NCI-H345 treated with DMSO at 0.1 percent for 48 hours (cell line): ENCODE measurements at regions not wholly inside any gene's neighbourhood (a gene's known extent, or its start where the extent isn't known, plus 50 kb on each side); places are given as distances from the start of the nearest gene placed in this dataset.

Experiments
- DNase-seq: peaks from one replicate; lab custom pipeline; 2025; ENCODE audit not compliant: unreplicated experiment; lab: John Stamatoyannopoulos, UW

DNA sequence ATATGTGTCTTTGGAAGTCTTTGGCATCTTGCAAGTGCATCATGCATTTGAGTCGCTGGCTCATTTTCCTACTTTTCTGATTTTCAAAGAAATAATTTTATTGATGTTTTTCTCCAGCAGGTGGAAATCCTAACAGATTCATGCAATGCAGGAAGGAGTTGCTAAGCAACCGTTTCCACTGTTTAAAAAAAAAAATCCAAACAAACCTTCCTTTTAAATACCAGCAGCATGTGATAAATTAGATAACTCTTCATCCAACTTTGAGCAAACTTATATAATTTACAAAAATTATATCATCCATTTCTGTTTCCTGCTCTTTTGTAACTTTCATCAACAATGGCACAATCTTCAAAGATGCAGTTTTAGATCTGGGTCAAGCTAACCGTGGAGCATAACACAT lies 364.1 kb downstream of the MFSD1 start:
- no peak for DNase-seq

DNA sequence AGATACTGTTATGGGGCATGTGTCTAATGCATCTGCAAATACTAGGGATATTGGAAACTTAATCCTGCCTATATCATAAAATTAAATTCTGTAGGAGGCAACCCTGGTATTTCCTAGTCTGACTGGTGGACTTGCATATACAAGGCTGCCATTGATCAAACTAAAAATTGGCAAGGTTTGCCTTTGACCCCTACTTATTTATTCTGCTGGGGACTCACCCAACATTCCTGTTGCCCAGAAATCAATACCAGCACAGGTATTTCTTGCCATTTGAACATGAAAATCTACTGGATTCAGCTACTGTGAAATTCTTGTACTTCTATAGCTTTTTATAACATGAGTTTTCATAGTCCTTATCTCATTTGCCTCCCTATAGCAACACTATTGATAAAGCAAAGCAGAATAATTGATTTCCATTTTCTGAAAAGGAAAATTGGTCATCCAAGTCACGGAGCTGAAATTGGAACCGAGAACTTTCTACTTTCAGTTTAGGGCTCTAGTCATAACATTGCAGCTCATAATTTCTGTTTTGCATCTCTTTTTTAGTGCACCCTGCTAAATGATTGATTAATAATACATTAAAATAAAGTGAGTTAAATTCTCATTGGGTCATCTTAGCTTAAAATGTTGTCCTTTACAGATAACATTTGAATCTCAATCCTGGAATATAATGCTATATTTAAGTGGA lies 365.2 kb downstream of the MFSD1 start:
- no peak for DNase-seq

DNA sequence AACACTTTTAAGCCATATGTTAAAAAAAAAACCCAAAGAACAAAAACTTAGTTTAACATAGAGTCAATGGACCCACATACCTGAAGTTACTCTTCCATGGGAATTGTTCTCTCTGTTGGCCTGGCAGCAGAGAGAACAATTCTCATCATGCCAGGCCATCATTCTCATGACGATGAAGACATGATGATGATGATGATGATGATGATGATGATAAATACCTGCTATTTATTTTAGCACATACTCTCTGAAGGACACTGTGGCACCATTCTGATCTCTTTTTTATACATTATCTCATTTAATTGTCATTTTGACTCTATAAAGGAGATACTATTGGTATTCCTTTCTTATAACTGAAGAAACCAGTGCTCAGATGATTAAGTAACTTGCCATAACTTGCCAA lies 366.9 kb downstream of the MFSD1 start:
- no peak for DNase-seq

DNA sequence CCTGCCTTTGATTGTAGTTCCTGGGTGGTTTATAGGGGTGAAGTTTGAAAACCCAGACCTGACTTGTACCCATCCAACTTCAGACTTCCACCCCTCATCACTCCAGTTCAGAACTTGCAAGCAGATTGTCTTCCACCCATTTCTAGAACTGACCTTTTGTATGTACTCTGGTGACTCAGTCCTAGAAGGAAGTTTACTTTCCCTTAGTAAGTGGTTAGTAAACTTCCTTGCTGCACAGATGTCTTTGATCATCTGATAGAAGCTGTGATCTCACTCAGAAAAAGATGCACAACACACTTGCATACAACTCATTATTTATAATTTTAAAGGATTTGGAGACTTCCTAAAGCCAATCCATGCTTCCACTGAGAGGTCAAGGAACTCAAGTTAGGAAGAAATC lies 368.0 kb downstream of the MFSD1 start:
- DNase-seq, result no peak

DNA sequence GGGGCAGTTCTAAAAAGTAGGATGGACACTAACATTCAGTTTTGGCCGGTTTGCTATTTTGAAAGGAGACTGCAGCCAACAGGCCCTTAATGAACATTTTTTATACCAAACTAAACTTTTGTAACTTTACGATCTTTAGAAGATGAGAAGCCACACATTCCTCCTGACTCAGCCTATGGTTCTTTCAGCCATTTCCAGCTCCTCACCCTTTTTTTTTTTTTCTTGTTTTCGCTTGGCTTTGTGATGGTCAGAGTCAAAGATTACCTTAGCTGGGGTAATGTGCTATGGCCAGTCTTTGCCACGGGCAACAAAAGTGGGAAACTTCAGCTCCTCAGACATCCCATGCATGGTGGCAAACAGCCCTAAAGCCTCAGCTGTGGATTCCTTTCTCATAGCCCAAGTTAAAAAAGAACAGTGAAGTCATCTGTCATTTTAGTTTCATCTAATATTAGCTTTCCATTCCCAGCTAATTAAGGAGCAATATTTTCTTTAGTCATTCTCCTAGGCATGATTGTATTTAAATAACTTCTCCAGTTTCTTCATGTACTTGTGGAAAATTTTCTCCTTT lies 368.7 kb downstream of the MFSD1 start:
- no peak for DNase-seq

DNA sequence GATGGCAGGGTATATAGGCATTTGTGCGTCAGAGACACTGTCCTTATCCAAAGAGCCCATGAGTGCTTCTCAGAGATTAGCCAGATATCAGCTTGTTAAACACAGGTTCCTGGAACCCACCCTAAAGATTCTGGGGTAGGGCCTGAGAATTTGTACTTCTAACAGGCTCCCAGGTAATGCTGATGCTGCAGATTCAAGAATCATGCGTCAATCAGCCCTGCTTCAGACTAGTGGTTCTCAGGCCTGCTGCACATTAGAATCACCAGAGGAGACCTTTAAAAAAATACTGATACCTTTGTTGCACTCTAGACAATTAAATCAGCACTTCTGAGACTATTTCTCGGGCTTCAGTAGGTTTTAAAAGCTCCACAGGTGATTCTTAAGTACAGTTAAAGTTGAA lies 369.5 kb downstream of the MFSD1 start:
- no peak for DNase-seq

DNA sequence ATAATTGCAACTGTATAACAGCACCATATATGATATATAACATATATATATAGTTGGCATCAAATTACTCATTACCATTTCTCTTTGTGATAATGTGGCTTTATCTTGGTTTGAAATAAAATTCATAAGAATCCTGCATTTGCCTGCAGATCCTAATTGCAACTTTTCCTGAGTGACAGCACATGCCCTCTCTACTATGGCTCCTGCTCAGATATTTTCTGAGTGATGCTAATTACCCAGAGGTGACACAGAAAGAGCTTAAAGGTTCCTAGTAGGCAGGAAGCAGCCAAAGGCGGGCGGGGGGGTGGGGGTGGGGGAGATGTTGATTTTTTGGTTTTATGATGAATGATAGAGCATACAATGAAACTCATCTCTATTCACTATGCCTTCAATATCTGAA lies 370.6 kb downstream of the MFSD1 start:
- no peak for DNase-seq

DNA sequence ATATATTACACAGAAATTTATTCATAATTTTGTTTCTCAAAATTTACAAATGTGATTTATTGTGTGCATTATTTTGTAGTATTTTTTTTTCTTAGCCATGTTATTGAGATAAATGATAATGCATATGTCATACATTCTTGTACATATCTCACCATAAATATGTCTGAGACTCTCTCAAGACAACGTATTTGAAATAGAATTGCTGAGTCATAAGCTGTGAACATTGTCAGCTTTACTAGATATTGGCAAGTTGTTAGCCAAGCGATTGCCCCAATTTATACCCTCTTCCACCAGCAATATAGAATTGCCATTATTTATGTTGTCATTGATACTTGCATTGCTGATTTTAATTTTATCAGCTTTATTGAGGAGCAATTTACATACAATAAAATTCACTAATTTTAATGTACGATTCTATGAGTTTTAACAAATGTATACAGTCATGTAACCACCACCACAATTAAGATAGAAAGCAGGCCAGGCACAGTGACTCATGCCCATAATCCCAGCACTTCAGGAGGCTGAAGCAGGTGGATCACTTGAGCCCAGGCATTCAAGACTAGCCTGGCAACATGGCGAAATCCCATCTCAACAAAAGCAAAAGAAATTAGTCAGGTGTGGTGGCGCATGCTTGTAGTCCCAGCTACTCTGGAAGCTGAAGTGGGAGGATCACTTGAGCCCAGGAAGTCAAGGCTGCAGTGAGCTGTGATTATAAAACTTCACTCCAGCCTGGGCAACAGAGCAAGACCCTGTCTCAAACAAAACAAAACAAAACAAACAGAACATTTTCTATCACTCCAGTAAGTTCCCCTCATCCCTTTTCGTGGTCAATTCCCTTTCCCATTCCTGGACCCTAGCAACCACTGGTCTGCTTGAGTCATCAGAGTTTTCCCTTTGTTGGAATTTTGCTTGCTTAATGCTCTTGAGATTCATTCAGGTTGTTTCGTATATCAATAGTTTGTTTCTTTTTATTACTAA lies 373.1 kb downstream of the MFSD1 start:
- DNase-seq, result no peak

DNA sequence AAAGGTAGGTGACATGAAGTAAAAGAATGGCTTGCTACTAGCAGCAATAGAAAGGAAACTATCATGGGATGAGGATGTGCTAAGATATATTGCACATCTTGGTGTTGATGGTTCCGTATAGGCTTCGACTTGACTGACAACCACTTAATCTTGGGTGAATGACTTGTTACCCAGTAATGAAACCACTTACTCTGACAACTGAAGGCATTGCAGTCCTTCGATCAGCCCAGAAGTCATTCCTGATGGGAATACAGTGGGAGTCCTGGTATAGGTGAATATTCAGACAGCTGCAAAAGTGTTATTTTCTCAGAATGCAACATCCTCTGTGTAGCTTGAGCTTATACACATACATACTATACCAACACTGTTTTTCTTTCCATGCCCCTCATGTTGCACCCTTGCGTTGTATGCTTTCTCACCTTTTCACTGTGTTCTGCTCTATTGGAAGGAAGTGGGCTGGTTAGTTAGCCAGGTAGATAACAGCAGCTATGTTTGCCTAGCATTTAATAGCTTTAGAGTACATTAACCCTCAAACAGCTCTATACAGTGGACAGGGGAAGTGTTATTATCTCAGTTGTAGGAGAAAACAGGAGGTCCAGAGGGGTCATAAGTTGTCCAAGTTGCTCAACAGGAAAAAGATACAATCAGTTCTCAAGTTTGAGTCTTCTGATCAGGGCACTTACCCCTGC lies 376.5 kb downstream of the MFSD1 start:
- no peak for DNase-seq

DNA sequence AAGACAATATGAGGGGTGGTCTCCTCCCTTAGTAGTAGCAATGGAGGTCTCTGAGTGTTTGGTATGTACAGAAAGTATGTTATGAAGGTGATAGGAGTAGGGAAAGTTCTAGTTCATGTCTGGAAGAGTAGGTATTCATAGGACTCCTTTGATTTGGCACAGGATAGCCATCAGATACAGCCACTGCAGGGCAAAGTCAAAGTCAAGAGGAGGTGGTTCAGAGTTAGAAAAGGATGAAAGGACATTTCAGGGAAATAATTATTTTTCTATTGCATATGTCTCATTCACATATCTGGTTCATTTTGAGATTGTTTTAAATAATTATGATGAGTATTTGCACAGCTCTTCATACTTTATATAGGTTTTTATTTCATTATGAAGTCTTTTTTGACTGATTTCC lies 381.1 kb downstream of the MFSD1 start:
- no peak for DNase-seq

DNA sequence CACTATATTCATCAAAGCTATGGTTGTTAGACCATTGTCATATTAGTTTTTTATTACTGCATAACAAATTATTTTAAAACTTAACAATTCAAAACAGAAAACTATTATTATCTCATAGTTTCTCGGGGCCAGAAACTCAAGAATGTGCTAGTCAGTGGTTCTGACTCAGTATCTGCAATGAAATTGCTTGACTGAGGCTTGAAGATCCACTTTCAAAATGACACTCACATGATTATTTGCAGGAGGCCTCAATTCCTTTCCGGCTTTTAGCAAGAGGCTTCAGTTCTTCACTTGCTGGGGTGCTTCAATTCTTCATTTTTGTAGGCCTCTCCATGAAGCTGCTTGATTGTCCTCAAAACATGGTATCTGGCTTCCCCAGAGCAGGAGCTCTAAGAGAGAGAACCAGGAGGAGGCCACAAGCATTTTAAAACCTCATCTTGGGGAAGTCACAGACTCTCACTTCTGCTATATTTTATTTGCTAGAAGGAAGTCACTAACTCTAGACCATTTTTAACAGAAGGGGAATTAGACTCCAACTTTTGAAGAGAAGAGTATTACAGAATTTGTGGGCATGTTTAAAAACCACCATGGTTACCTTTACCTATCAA lies 383.7 kb downstream of the MFSD1 start:
- DNase-seq, result no peak

DNA sequence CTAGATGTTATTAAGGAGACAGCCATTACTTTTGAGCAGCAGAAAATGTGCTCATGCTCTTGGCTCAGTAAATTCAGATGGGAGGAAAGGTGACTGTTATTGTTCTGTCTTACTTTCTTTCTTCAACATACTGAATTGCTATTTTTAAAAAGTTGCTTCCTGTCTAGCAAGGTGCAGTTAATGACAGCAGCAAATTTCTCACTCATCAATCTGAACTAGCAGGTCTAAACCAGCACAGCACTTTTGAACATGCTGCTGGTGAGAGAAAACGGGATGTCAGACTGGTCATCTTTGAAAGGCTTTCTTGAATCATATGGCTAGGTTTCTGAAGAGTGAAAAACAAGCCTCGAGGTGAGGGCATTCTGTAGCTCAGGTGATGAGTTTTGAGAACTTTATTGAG lies 384.7 kb downstream of the MFSD1 start:
- no peak for DNase-seq

DNA sequence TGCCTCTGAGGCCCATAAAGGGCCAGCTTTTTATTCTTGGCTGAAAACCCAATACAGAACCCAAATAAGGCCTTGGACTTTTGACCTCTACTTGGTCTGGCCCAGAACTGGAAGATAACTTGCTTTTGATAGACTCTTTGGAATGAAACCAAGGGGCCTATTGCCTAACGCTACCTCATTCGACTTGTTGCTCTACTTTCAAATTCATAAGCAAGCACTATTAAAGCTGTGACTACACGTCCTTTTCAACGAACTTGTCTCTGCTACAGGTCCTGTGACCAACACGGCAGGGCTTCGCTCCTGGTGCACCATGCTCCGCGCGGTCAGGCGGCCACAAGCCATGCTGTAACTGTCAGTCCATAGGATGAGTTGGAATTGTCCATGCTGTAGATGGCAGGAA lies 385.4 kb downstream of the MFSD1 start:
- DNase-seq, result no peak

DNA sequence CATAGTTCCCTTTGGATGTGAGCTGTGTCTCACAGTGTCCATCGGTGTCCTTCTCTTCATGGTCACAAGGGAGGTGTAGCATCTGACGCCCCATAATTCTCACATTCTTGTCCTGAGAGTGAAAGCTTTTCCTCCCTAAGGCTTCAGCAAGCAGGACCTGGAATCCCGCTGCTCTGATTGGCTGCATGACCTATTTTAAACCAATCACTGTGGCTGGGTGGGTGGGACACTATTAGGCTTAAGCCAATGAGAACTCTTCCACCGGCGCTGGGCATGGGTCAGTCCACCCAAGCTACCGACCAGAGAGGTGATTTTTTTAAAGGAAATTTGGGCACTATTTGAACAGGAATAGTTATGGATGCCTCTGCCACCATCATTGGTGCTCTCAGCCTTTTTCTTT lies 385.9 kb downstream of the MFSD1 start:
- no peak for DNase-seq

DNA sequence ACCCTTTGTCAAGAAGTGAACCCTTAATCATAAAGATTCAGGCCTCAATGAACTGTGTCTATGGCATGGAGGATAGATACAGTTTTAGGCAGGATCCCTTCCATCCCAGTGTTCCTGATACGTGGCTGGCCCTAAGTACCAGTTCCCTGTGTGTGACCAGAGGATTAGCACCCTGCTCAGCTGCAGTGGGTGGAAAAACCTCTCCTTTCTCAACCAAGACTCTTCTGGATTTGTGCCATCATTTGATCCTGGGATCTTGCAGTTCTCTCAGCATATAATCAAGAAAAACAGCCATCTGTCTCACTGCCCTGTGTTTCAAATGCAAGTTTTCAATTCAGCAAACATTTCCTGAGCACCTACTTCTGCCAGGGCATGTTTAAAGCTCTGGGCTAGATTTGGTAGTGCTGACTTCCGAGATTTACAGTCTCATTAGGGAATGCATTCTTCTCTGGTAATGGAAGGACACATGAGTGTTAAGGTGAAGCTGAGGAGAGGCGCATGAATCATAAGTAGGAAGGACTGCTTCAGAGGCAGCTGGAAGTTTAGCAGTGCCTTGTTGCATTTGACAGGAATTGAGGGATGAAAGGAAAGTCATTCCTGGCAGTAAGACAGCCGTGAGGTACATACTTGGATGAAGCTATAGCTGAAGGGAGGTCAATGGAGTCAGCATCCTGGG lies 388.3 kb downstream of the MFSD1 start:
- no peak for DNase-seq

DNA sequence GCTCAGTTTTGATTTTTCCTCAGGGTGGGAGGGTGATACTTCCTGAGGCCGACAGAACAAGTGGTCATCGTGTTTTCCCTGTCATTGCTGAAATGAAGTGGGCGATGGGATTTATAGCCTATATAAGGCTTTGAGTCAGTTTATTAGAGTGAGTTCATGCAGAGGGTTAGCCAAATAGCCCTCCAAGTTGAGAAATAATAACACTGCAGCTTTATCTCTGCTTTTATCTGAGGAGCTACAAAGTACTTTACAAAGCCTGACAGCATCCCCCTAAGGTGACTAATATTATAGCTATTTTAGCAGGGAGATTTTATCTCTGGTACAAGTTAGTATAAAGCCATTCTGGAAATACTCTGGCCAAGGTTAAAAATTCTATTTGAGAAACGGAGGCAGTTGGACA lies 389.6 kb downstream of the MFSD1 start:
- DNase-seq, result no peak

DNA sequence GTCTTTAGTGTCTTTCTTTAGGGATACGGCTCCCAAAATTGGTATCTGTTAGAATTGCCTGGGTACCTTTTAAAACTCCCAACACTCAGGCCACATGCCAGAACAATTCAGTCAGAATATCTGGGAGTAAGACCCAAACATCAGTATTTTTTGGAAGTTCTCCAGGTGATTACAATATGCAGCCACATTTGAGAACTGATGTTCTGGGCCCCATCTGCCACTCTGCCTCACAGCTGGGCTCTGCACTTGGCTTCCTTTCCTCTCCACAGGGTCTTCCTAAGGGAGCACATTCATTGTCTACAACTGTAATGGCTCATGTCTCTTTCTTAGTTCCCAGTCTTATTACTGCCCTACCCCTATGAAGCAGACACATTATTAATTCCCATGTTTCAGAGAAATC lies 394.5 kb downstream of the MFSD1 start:
- DNase-seq, result no peak

DNA sequence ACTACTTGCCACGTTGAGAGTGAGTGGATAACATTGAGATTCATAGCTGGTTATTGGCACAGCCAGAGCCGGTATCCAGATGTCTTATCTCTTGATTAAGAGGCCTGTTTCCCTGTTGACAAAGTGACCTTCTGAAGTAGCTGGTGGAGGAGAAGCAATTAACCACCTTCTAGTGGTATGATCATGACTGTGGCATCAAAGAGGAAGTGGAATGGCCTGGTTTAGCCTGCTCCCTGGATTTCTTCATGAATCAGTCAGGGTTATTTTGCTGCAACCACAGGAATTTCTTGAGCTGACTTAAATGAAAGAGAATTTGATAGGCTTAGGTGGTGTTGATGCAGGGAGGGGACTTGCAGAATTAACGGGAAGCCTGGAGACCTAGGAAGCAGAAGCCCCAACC lies 398.3 kb downstream of the MFSD1 start:
- no peak for DNase-seq

DNA sequence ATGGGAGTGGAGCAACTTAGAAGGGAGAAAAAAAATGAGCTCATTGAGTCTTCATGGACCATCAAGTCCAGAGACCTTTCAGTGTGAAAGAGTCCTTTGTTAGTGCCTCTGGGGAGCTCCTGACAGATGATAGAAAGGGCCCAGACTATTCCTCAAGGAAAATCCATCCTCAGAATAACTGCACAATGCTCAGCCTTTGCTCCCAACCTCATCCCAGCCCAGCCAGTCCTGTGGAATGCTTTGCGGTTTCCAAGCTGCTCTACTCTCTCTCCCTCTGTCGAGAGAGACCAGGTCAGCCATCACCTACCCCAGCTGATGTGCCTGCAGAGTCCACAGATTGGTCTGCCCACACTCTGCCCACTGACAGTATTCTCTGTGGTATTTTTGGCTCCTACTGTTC lies 406.2 kb downstream of the MFSD1 start:
- no peak for DNase-seq

DNA sequence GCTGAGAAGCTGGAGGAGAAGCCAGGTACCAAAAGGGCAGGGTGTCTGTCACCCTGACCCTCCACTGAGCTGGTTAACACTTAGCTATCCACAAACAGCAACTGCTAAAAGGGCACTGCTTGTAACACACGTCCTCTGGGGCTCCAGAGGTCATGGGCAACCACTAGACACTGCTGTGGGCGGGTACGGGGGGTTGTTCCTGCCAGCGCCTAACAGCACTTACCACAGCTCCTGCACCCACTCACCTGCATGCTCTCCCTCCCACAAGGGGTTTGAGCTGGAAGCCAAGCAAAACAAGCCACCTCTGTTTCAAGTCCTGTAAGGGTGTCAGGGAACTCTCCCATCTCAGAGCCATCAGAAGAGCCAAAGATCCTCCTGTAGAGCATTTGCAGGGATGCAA lies 407.6 kb downstream of the MFSD1 start:
- DNase-seq, result no peak

DNA sequence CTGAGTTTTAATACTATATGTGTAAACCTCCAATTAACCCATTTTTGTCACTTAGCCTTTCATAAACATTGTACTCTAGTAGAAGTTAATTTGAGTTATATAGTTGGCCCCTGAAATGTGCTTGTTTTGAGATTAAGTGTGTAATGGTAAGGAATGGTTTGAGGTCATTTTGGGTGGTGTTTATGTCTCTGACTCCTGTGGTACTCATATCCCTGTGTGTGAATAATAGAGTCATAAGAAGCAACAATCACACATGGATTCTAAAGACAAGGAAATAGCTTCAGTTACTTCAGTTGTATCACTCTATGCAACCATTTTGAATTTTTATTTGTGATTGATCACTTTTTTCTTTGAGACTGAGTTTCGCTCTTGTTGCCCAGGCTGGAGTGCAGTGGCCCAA lies 408.5 kb downstream of the MFSD1 start:
- DNase-seq, result no peak
